DMS 273 (cell line): ENCODE measurements at regions not wholly inside any gene's neighbourhood (a gene's known extent, or its start where the extent isn't known, plus 50 kb on each side); places are given as distances from the start of the nearest gene placed in this dataset.
A peak's percentile ranks its signal among the peaks of the same experiment; 100 is the strongest.
"Not testable (repeated sequence)": the region's sequence is repeated elsewhere in the genome, so short reads cannot be mapped to it uniquely, and the experiment has no call there.

Experiments
- DNase-seq: peaks from one replicate; lab custom pipeline; 2025; ENCODE audit not compliant: unreplicated experiment; lab: John Stamatoyannopoulos, UW

- no peak for DNase-seq
Observed at GRCh38 chr10:121690152-121690848, 92.1 kb upstream of the FGFR2 start.

- DNase-seq, result no peak
Observed at GRCh38 chr10:121687095-121687813, 89.0 kb upstream of the FGFR2 start.

GRCh38 chr10:121684276-121684675 is 86.0 kb upstream of the FGFR2 start:
- no peak for DNase-seq

- no peak for DNase-seq
Observed at GRCh38 chr10:121683816-121684215, 85.6 kb upstream of the FGFR2 start.

GRCh38 chr10:121683366-121683765 is 85.1 kb upstream of the FGFR2 start:
- no peak for DNase-seq

- no peak for DNase-seq
Observed at GRCh38 chr10:121681997-121682687, 83.9 kb upstream of the FGFR2 start.

GRCh38 chr10:121680879-121681655 is 82.8 kb upstream of the FGFR2 start:
- DNase-seq, result no peak

- no peak for DNase-seq
Observed at GRCh38 chr10:121679916-121680315, 81.7 kb upstream of the FGFR2 start.

GRCh38 chr10:121678631-121679174 is 80.5 kb upstream of the FGFR2 start:
- DNase-seq, result no peak

- no peak for DNase-seq
Observed at GRCh38 chr10:121677880-121678279, 79.6 kb upstream of the FGFR2 start.

- DNase-seq, result no peak
Observed at GRCh38 chr10:121675344-121675743, 77.1 kb upstream of the FGFR2 start.

- DNase-seq, result no peak
Observed at GRCh38 chr10:121674885-121675284, 76.6 kb upstream of the FGFR2 start.

- no peak for DNase-seq
Observed at GRCh38 chr10:121672733-121673132, 74.5 kb upstream of the FGFR2 start.

GRCh38 chr10:121669840-121670239 is 71.6 kb upstream of the FGFR2 start:
- DNase-seq, result not testable (repeated sequence)

GRCh38 chr10:121669028-121669374 is 70.8 kb upstream of the FGFR2 start:
- DNase-seq, result no peak

GRCh38 chr10:121668314-121669027 is 70.2 kb upstream of the FGFR2 start:
- peak; percentile 78 for DNase-seq

- no peak for DNase-seq
Observed at GRCh38 chr10:121667948-121668313, 69.7 kb upstream of the FGFR2 start.

- no peak for DNase-seq
Observed at GRCh38 chr10:121665809-121666208, 67.6 kb upstream of the FGFR2 start.

- no peak for DNase-seq
Observed at GRCh38 chr10:121664671-121665070, 66.4 kb upstream of the FGFR2 start.
